GM21381 (cell line): ENCODE measurements at regions not wholly inside any gene's neighbourhood (a gene's known extent, or its start where the extent isn't known, plus 50 kb on each side); places are given as distances from the start of the nearest gene placed in this dataset.

Source experiments
- ATAC-seq: cut with Tn5 transposase; IDR thresholded peaks from one replicate; pipeline ENCODE4 v1.9.1; 2021; ENCODE audit warnings: mild to moderate bottlenecking, moderate library complexity; ENCODE audit not compliant: unreplicated experiment

- ATAC-seq, result no peak
Observed at GRCh38 chr10:31720546-31720945, 208.1 kb downstream of the ARHGAP12 start.

DNA sequence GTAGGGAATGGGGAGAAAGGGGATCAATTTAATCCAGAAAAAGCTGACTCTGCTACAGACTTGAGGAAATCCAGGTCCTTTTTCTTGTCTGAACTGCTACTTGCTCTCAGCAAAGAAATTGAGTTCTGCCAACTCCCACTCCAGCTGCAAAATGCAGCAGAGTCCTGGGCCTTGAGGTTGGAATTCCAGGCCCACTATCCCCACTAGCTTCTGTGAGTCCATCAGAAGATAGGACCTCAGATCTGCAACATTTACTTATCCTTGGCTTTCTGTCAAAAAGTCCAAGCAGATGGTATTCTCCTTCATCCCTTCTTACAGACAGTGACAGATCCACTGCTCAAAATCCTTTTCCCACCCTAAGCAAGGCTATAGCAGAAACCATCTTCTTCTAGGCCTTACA, 219.2 kb downstream of the ARHGAP12 start:
- no peak for ATAC-seq

GRCh38 chr10:31709028-31709427, 219.6 kb downstream of the ARHGAP12 start:
- ATAC-seq, result no peak

GRCh38 chr10:31708474-31708873, 220.2 kb downstream of the ARHGAP12 start:
- ATAC-seq, result no peak

GRCh38 chr10:31708046-31708445, 220.6 kb downstream of the ARHGAP12 start:
- peak; percentile 11 for ATAC-seq

DNA sequence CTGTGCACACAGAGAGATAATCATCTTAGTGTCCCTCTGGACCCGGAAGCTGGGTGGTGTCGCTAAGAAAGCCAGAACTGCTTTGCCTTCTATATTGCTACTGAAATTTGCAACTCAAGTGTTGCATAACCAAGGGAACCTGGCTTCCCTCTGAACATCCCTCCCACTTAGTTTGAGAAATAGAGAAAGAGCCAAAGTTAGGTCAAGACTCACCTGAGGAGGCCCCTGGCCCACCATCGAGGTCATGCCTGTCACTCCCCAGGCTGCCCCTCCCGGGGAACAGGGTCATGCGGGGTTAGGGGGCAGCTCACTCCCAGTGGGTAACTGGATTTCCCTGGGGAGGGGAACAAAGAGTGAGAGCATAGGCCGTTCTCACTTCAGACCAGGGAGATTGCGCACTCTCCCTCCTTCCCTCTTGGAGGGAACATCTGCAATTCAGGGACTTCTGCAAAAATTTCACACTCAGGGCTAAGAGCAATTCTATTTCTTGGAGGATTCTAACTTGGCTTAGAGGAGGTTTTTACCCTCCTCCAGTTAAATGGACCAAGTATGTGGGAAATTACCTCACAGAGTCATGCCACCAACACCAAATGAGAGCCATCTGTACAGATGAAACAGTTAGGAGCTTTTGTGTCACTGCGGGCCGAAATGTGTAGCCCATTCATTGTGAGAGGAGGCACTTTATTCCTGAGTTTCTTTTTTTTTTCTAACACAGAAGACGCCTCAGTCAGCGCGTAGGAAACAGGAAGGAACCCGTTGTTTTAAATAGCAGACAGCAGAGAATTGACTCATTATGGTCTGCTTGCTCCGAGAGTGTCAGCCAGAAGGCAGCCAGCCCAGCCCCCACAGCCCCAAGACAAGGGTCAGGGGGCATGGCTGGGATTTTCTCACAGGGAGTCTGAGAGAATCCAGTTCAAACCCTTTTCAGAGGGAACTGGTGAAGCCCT, 221.3 kb downstream of the ARHGAP12 start:
- ATAC-seq, result peak; percentile 83

DNA sequence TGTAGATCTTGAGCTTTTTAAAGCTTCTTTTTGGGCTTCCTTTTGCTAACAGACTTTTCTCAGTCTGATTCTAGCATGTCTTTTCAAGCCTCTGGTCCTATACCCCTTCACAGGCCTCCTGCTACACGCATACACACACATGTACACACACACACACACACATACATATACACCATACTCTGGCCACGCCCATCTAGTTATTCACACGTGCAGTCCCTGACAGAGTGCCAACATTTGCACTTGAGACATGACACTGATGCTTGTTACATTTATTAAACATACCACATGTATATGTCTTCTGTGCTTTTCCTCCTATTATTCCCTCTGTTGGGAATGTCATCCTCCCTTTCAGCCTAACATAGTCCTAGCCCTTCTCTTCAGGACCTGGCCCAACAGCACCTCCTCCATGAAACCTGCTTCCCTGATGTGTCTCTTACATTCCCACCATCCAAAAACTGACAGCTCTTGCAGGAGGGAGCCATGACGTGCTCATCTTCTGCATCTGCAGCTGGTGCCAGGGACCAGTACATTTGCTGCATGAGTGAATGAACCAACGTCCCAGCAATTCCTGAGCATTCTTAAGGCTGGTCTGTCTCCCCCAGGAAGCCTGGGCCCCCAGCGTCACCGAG, 222.1 kb downstream of the ARHGAP12 start:
- no peak for ATAC-seq

- no peak for ATAC-seq
Observed at GRCh38 chr10:31705136-31705535, 223.5 kb downstream of the ARHGAP12 start.

DNA sequence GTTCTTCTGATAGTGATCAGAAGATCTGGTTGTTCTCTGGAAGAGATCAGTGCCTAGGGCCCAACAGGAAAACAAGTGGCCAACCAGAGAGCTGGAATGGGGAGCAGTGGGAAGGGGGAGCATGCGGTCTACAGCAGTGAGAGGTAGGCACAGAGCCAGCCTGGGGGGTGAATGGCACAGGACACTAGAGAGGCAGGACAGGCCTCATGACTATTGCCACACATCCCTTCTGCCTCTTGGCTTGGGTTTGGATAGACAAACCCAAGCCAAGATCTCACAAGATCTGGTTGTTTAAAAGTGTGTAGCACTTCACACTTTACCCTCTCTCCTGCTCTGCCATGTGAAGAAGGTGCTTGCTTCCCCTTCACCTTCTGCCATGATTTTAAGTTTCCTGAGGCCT, 224.4 kb downstream of the ARHGAP12 start:
- ATAC-seq, result no peak

DNA sequence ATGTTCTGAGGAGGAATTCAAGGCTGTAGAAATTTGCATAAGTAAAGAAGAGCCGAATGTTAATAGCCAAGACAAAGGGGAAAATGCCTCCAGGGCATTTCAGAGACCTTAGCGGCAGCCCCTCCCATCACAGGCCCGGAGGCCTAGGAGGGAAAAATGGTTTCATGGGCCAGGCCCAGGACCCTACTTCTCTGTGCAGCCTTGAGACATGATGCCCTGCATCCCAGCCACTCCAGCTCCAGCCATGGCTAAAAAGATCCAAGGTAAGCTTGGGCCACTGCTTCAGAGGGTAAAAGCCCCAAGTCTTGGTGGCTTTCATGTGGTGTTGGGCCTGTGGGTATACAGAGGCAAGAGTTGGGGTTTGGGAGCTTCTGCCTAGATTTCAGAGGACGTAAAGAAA, 225.7 kb downstream of the ARHGAP12 start:
- no peak for ATAC-seq

GRCh38 chr10:31702005-31702404, 226.6 kb downstream of the ARHGAP12 start:
- ATAC-seq, result no peak

DNA sequence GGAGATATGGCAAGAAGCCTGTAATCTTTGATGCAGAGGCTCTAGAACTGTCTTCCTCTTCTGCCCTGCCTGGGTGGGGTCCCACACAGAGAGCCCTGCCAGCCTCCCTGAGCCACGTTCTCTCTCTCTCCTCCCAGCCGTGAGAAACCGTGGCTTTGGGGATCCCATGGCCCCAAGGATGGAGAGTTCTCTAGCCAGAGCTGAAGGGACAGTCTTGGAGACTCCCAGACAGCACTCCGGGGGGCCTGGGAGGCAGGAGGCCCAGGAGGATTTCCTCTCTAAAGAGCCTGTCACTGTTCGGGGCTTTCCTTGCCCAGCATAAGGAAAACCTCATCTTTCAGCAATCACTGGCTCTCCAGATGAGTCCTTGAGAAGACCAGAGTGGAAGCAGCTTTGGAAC, 227.1 kb downstream of the ARHGAP12 start:
- ATAC-seq, result no peak

- ATAC-seq, result no peak
Observed at GRCh38 chr10:31700181-31700611, 228.4 kb downstream of the ARHGAP12 start.

DNA sequence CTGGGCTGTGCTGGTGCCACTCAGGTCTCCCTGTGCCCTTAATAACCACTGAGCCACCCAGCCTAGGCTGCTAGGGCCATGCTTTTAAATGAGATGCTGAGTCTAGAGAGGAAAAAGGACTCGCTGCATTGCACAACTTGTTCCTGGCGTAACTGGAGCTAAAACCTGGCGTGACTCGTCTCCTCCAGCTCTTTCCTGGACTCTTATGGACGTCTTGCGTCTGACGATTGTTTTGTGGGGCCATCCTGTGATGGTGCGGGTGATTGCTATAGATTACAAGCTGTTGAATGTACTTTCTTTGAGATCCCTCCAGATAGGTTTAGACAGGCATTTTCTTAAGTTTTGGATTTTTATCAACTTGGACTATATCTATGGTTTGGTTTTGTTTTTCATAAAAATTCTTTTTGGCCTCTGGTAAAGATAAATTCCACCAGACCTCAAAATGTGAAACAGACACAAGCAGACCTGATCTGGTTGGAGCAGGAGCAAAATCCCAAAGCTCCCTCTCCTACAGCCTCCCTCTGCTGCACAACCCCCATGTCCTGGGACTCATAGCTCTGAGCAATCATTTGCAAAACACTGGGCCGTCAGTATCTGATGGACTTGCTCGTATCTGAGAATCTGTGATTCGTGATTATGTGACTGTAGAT, 230.3 kb downstream of the ARHGAP12 start:
- ATAC-seq, result no peak

GRCh38 chr10:31697271-31698180, 231.1 kb downstream of the ARHGAP12 start:
- no peak for ATAC-seq

DNA sequence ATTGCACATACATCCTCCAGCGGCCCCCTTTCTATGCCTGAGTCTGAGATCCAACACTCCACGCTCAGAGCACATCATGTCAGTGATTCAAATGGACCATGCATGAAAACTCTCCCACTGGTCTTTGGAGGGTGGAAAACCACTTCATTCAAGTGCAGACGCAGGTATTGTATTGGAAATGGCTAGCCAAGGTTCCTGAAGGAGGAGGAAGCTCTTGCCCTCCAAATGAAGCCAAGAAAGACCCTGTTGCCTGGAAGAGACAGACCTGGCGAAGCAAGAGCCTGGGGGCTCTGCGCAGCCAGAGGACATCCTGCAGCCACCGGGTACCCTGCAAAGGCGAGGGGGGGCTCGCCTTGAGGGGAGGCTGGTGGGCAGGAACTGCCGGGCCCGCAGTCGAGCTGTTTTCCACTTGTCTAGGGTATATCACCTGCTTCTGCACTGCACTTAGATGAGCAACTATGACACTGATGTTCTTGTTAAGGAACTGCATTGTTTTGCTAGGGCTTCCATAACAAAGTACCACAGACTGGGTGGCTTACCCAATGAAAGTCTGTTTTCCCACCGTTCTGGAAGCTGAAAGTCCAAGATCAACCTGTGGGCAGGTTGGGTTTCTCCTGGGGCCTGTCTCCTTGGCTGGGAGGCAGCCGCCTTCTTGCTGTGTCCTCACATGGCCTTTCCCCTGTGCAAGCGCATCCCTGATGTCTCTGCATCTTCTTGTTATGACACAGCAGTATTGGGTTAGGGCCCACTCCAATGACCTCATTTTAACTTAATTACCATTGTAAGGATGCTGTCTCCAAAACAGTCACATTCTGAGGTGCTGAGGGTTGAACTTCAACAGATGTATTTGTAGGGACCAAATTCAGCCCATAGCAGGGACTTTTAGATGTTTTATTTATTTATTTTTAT, 233.4 kb downstream of the ARHGAP12 start:
- ATAC-seq, result no peak

DNA sequence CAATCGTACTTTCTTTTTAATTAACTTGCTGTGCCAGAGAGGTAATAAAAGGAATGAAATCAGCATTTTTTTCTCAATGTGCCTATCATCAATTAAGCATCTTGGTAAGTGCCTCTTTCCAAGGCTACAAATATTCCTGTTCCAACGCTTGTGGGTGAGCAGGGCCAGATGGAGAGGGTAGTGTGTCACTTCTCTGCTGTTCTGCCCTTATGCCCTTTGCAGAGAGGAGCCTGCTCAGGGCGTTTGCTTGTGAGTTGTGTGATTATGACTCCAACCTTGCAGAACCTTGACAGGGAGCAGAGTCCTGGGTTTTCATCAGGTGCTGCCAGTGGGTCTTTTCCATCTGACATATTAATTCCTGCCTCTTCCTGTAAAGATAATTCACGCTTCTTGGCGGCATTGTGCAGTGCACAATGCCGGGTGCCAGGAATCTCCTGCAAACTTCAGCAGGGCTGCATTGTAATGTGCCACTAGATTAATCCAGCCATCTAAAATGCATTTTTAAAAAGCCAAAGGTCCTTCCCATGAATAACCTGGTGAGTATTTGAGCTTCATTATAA, 234.4 kb downstream of the ARHGAP12 start:
- no peak for ATAC-seq

DNA sequence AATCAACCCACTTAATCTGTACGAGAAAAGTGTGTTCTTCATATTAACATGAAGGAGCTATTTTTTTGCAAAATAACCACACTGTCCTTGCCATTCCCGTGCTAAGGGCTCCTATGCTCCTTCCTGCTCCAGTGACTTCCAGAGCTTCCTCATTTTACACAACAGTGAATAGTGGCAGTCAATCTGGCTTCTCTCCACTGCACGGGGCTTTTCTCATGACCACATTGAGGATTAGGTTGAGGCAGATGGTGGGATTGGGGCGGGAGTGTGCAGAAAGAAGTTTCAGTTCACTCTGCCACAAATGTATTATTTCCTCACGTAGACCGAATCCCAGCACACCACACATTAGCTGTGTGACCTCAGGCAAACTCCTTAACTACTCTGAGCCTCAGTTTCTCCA, 235.1 kb downstream of the ARHGAP12 start:
- ATAC-seq, result no peak

DNA sequence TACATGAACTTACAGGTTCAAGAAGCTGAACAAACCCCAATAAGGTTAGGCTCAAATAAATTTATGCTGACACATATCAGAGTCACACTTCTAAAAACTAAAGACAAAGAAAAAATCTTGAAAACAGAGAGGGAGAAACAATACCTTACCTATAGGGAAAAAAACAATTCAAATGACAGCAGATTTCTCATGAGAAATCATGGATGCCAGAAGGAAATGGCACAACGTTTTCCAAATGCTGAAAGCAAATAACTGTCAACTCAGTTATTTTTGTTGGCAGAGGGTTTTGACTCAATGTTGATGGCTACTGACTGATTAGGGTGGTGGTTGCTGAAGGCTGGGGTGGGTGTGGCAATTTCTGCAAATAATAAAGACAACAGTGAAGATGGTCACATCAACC, 239.4 kb downstream of the ARHGAP12 start:
- ATAC-seq, result no peak
